Caco-2 (cell line): ENCODE measurements at regions not wholly inside any gene's neighbourhood (a gene's known extent, or its start where the extent isn't known, plus 50 kb on each side); places are given as distances from the start of the nearest gene placed in this dataset.

Experiments
- BruUV-seq: library from RNA; stranded (reverse); fragments of 400-500 nt; replicated peaks from 2 replicates; lab custom pipeline; 2021; lab: Mats Ljungman, UMichigan
- CTCF ChIA-PET: fragments of 300-600 bp; sonication (Branson Sonifier 250); formaldehyde crosslinking; loops from one replicate; lab custom pipeline; 2022; ENCODE audit warnings: antibody characterized with exemption; lab: Charles Lee
- POLR2A ChIA-PET: fragments of 300-600 bp; sonication (Branson Sonifier 250); formaldehyde crosslinking; loops from one replicate; lab custom pipeline; 2022; ENCODE audit warnings: antibody characterized with exemption; lab: Charles Lee
- DNase-seq, 2 experiments: peaks; one replicate each; pipeline versions ENCODE4 v3.0.0 to v3.0.0-alpha.2; 2020 to 2022
- H3K27me3 ChIP-seq: replicated peaks from 2 replicates; pipeline ENCODE4 v1.6.0; 2011; ENCODE audit warnings: low read length; ENCODE audit not compliant: control insufficient read depth, insufficient read depth
- H3K36me3 ChIP-seq: 2 replicates; pipeline ENCODE4 v1.5.1; 2011; ENCODE audit warnings: low read length; ENCODE audit not compliant: control insufficient read depth, insufficient read depth
- H3K4me1 ChIP-seq: fragments of 250-450 bp; sonication (Bioruptor Pico); 2 replicates; pipeline ENCODE4 v1.5.1; 2020; ENCODE audit warnings: mild to moderate bottlenecking
- H3K4me3 ChIP-seq: 2 replicates; pipeline ENCODE4 v1.5.1; 2011; ENCODE audit warnings: low read depth, mild to moderate bottlenecking, control low read depth, low read length
- H3K9me3 ChIP-seq: fragments of 250-450 bp; sonication (Bioruptor Pico); 2 replicates; pipeline ENCODE4 v1.5.1; 2020; ENCODE audit warnings: mild to moderate bottlenecking, moderate library complexity
- H3K27ac Mint-ChIP-seq: one replicate; pipeline ENCODE4 v1.8.0; 2022; ENCODE audit warnings: mixed read lengths; ENCODE audit not compliant: unreplicated experiment
- H3K27me3 Mint-ChIP-seq: one replicate; pipeline ENCODE4 v1.8.0; 2022; ENCODE audit warnings: mixed read lengths; ENCODE audit not compliant: insufficient read depth, unreplicated experiment
- H3K36me3 Mint-ChIP-seq: one replicate; pipeline ENCODE4 v1.8.0; 2022; ENCODE audit warnings: mild to moderate bottlenecking, mixed read lengths; ENCODE audit not compliant: insufficient read depth, unreplicated experiment
- H3K4me1 Mint-ChIP-seq: one replicate; pipeline ENCODE4 v1.8.0; 2022; ENCODE audit warnings: low read depth, mixed read lengths; ENCODE audit not compliant: unreplicated experiment
- H3K4me3 Mint-ChIP-seq: one replicate; pipeline ENCODE4 v1.8.0; 2022; ENCODE audit warnings: mild to moderate bottlenecking, moderate library complexity, mixed read lengths; ENCODE audit not compliant: unreplicated experiment
- H3K9me3 Mint-ChIP-seq: one replicate; pipeline ENCODE4 v1.8.0; 2022; ENCODE audit warnings: mixed read lengths; ENCODE audit not compliant: unreplicated experiment
- CTCF ChIP-seq, 2 experiments: fragments of 200-600 bp in 1 of 2; IDR thresholded peaks; 1 replicate in 1 of 2; 2 replicates in 1 of 2; pipeline versions ENCODE4 v1.5.1 to v1.8.0; 2011 to 2022; ENCODE audit warnings: antibody characterized with exemption in 1 of 2, control low read depth in 1 of 2, inconsistent platforms in 1 of 2, low read depth in 1 of 2, low read length in 1 of 2, mild to moderate bottlenecking in 1 of 2, moderate library complexity in 1 of 2; ENCODE audit not compliant: insufficient read depth in 1 of 2, severe bottlenecking in 1 of 2, unreplicated experiment in 1 of 2
- intact Hi-C: fragments of 100-400 bp; cut with micrococcal nuclease; formaldehyde crosslinking; loops from one replicate; pipeline ENCODE4 v1.10.0; 2022; ENCODE audit not compliant: unreplicated experiment

- Histone ChIP-seq H3K4me3 (no peak overlapping the region), H3K27me3 (no peaks in the 10 kb centered on the region), H3K9me3 (no peaks in the 10 kb centered on the region), H3K4me1 (peaks cover 13% of the 10 kb centered on the region), H3K36me3 (peaks cover 7% of the 10 kb centered on the region)
- Mint-ChIP-seq H3K4me3 (no peak overlapping the region), H3K4me1 (peaks cover 13% of the 10 kb centered on the region), H3K27ac (peak overlapping the region; percentile 22), H3K36me3 (peaks cover 47% of the 10 kb centered on the region), H3K9me3 (no peaks in the 10 kb centered on the region), H3K27me3 (no peaks in the 10 kb centered on the region)
- peak; percentile 68 to 74 for DNase-seq
- ChIA-PET CTCF (interaction anchor here (0.9 kb wide), 1 partner anchor 216 kb away, joined by 4 read pairs; no protein-coding TSS in a partner anchor), POLR2A (interaction anchor here (0.8 kb wide), 1 partner anchor 20 kb away, joined by 5 read pairs; no protein-coding TSS in a partner anchor)
- BruUV-seq, result no TSS peak
- intact Hi-C loops, result loop anchor here (1.0 to 5.0 kb wide), 2 partner anchors 20 to 45 kb away; no protein-coding TSS in a partner anchor
- no peak for TF ChIP-seq CTCF (IDR thresholded peaks at IDR 0.05; ENCODE audit: insufficient read depth in 1 of 2, low read depth in 1 of 2, low read length in 1 of 2, severe bottlenecking in 1 of 2, unreplicated experiment in 1 of 2)
Measured at GRCh38 chr15:62832231-62832630, 210.3 kb upstream of the TPM1 start.

DNA sequence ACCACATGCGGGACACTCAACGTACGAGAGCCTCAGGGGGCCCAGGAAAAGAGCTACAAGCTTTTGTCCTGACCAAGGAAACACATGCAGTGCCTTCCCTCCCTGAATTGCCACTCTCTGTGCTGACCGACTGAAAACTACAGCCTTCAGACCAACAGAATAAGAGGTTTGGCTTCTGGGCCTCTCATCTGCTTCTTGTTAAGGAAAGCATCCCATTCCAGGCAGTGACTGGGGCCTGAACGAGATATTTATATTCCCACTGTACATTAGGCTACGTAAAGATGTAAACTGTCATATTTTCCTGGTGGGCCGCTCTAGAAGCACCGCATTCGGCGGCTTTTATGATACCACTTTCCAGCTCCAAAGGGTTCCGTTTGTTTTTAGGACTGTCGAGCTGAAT, 208.9 kb upstream of the TPM1 start:
- peaks cover 54% of the 10 kb centered on the region for H3K36me3 Mint-ChIP-seq
- Histone ChIP-seq H3K27me3 (no peaks in the 10 kb centered on the region), H3K4me3 (no peak overlapping the region), H3K9me3 (no peaks in the 10 kb centered on the region), H3K36me3 (peaks cover 7% of the 10 kb centered on the region), H3K4me1 (peaks cover 13% of the 10 kb centered on the region)
- no peak overlapping the region for H3K4me3 Mint-ChIP-seq
- peaks cover 13% of the 10 kb centered on the region for H3K4me1 Mint-ChIP-seq
- no peak overlapping the region for H3K27ac Mint-ChIP-seq
- TF ChIP-seq CTCF (IDR thresholded peaks at IDR 0.05; ENCODE audit: insufficient read depth in 1 of 2, low read depth in 1 of 2, low read length in 1 of 2, severe bottlenecking in 1 of 2, unreplicated experiment in 1 of 2), result no peak
- POLR2A ChIA-PET, result no interaction called here
- DNase-seq, result no peak
- no peaks in the 10 kb centered on the region for H3K9me3 Mint-ChIP-seq
- no peaks in the 10 kb centered on the region for H3K27me3 Mint-ChIP-seq
- intact Hi-C loops, result loop anchor here (5.0 kb wide), 1 partner anchor 46 kb away; no protein-coding TSS in a partner anchor
- no TSS peak for BruUV-seq
- CTCF ChIA-PET, result no interaction called here

DNA sequence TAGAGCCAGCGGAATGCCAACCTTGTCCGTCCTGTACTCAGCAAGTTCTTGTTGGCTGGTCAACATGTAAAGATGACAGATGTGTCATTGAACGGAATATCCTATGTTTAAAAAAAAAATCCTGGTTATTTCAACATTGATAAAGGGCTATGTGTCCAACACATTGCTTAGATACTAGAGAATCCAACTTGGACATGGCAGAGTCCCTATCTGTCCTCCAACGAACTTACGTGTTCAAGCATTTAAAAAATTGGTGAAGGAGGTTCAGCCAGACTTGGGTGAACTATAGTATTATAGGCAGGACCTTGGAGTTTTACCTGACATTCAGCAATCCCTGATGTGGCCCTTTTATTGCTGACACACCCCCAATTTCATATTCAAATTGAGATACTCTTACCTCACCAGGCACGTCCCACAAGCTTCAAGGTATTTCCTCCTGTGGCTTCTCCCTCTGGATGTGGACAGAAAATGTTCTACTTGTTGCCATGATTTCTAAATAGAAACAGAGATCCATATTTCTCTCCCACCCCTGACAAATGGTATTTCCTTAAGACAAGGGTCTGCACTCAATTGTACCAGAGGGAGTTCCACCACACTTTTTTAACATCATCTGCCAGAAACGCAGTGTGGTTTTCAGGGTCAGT, 207.7 kb upstream of the TPM1 start:
- ChIA-PET POLR2A (no interaction called here), CTCF (no interaction called here)
- no peak overlapping the region for H3K4me3 Mint-ChIP-seq

More for the DNA sequence above, 207.7 kb upstream of the TPM1 start:
- intact Hi-C loops, result loop anchor here (5.0 kb wide), 1 partner anchor 48 kb away; no protein-coding TSS in a partner anchor
- H3K4me1 ChIP-seq, result peaks cover 13% of the 10 kb centered on the region
- no peak for TF ChIP-seq CTCF (IDR thresholded peaks at IDR 0.05; ENCODE audit: insufficient read depth in 1 of 2, low read depth in 1 of 2, low read length in 1 of 2, severe bottlenecking in 1 of 2, unreplicated experiment in 1 of 2)
- no peaks in the 10 kb centered on the region for H3K27me3 Mint-ChIP-seq
- no peak overlapping the region for H3K27ac Mint-ChIP-seq
- no TSS peak for BruUV-seq
- H3K4me1 Mint-ChIP-seq, result peaks cover 8% of the 10 kb centered on the region
- no peaks in the 10 kb centered on the region for H3K9me3 ChIP-seq
- H3K36me3 Mint-ChIP-seq, result peaks cover 62% of the 10 kb centered on the region
- H3K36me3 ChIP-seq, result peaks cover 6% of the 10 kb centered on the region
- H3K27me3 ChIP-seq, result no peaks in the 10 kb centered on the region
- H3K9me3 Mint-ChIP-seq, result no peaks in the 10 kb centered on the region
- H3K4me3 ChIP-seq, result no peak overlapping the region
- no peak for DNase-seq
